GM12875 (cell line): ENCODE measurements at regions not wholly inside any gene's neighbourhood (a gene's known extent, or its start where the extent isn't known, plus 50 kb on each side); places are given as distances from the start of the nearest gene placed in this dataset.
"Not testable (repeated sequence)": the region's sequence is repeated elsewhere in the genome, so short reads cannot be mapped to it uniquely, and the experiment has no call there.

Experiments used
- H3K4me3 ChIP-seq: one replicate; pipeline ENCODE4 v1.5.1; 2011; ENCODE audit warnings: low read depth, low read length, control low read depth
- TF ChIP-seq, protein P1 (sequence below): IDR thresholded peaks from 2 replicates; pipeline ENCODE4 v1.5.1; 2011; ENCODE audit warnings: low read depth, mild to moderate bottlenecking, control low read depth, inconsistent platforms, low read length, moderate library complexity, borderline replicate concordance; ENCODE audit not compliant: insufficient read depth

GRCh38 chr1:227486559-227486958 lies 76.8 kb upstream of the ZNF678 start:
- H3K4me3 ChIP-seq, result no peak overlapping the region
- TF ChIP-seq, protein P1, sequence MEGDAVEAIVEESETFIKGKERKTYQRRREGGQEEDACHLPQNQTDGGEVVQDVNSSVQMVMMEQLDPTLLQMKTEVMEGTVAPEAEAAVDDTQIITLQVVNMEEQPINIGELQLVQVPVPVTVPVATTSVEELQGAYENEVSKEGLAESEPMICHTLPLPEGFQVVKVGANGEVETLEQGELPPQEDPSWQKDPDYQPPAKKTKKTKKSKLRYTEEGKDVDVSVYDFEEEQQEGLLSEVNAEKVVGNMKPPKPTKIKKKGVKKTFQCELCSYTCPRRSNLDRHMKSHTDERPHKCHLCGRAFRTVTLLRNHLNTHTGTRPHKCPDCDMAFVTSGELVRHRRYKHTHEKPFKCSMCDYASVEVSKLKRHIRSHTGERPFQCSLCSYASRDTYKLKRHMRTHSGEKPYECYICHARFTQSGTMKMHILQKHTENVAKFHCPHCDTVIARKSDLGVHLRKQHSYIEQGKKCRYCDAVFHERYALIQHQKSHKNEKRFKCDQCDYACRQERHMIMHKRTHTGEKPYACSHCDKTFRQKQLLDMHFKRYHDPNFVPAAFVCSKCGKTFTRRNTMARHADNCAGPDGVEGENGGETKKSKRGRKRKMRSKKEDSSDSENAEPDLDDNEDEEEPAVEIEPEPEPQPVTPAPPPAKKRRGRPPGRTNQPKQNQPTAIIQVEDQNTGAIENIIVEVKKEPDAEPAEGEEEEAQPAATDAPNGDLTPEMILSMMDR, result no peak

- no peak overlapping the region for H3K4me3 ChIP-seq
These were observed 81.4 kb upstream of the ZNF678 start for GRCh38 chr1:227482023-227482299.

GRCh38 chr1:227474072-227474471 lies 89.3 kb upstream of the ZNF678 start:
- not testable (repeated sequence) for H3K4me3 ChIP-seq

More at GRCh38 chr1:227482023-227482299, 81.4 kb upstream of the ZNF678 start:
- TF ChIP-seq, protein P1, result no peak

GRCh38 chr1:227472772-227473171 lies 90.6 kb upstream of the ZNF678 start:
- H3K4me3 ChIP-seq, result no peak overlapping the region
- TF ChIP-seq, protein P1, result no peak

DNA sequence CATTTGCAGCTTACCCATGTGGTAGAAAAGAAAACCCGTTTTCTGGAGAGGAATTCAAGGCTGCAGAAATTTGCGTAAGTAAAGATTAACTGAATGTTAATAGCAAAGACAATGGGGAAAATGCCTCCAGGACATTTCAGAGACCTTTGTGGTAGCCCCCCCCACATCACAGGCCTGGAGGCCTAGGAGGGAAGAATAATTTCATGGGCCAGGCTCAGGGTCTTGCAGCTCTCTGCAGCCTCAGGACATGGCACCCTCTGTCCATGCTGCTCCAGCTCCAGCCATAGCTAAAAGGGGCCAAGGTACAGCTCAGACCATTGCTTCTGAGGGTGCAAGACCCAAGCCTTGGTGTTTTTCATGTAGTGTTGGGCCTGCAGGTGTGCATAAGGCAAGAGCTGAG lies 92.7 kb upstream of the ZNF678 start:
- TF ChIP-seq, protein P1, result no peak
- H3K4me3 ChIP-seq, result no peak overlapping the region

- H3K4me3 ChIP-seq, result no peak overlapping the region
- TF ChIP-seq, protein P1, result no peak
These were observed 93.6 kb upstream of the ZNF678 start for GRCh38 chr1:227469708-227470107.

DNA sequence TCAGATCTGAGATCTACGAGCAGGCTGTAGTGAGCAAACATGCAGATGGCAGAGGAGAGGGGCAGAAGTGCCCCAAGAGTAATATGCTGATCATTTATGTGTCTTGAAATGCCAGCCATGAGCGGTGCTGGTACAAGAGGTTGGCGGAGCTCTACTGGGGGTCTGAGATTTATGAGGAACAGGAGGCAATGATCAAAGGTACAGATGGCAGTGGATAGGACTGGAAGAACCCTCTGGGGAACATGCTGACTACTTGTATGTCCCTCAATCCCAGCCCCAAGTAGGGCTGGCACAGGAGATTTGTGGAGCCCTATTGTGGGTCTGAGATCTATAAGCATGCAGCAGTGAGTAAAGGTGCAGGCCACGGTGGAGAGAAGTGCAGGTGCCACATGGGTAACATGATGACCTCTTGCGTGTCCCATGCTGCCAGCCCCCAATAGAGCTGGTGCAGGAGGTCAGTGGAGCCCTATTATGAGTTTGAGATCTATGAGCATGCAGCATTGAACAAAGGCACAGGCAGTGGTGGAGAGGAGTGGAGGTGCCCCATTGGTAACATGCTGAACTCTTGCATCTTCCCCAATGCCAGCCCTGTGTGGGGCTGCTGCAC lies 97.2 kb upstream of the ZNF678 start:
- TF ChIP-seq, protein P1, result no peak
- H3K4me3 ChIP-seq, result no peak overlapping the region

DNA sequence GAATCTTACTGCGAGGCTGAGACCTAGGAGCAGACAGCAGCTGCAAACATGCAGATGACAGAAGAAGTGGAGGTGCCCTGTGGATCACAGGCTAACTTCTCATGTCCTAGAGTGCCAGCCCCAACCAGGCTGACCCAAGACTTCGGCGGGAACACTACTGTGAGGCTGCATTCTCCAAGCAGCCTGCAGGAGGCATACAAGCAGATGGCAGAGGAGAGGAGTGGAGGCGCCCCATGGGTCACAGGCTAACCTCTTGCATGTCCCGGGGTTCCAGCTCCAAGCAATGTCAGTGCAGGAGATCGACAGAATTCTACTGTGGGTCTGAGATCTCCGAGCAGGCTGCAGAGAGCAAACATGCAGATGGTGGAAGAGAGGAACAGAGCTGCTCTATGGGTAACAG lies 98.1 kb upstream of the ZNF678 start:
- TF ChIP-seq, protein P1, result no peak

More for the DNA sequence above, 98.1 kb upstream of the ZNF678 start:
- no peak overlapping the region for H3K4me3 ChIP-seq
